IPS-11a (cell line): ENCODE measurements at regions not wholly inside any gene's neighbourhood (a gene's known extent, or its start where the extent isn't known, plus 50 kb on each side); places are given as distances from the start of the nearest gene placed in this dataset.

ENCODE experiments used
- H3K4me3 ChIP-seq: one replicate; pipeline ENCODE4 v1.5.1; 2013; ENCODE audit warnings: low read depth, low read length, control low read depth

- H3K4me3 ChIP-seq: no peak overlapping the region
Measured at GRCh38 chr2:8278709-8279354, 403.0 kb upstream of the ID2 start.

DNA sequence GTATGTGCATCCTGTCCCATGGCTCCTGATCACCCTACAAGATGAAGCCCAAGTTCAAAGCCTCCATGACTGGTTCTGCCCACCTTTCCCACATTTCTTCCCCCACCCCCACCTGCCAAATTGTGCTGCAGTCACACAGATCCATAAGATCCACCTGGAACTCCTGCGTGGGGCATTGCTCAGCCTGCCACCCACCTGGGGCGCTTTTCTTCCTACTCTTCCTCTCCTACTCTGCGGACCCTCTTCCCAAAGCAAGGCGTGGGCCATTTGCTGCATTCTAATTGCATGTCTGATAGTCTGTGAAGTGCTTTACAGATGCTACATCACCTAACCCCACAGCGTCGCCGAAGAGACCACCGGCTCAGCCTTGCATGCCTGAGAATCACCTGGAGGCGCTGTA, 402.4 kb upstream of the ID2 start:
- H3K4me3 ChIP-seq: no peak overlapping the region

DNA sequence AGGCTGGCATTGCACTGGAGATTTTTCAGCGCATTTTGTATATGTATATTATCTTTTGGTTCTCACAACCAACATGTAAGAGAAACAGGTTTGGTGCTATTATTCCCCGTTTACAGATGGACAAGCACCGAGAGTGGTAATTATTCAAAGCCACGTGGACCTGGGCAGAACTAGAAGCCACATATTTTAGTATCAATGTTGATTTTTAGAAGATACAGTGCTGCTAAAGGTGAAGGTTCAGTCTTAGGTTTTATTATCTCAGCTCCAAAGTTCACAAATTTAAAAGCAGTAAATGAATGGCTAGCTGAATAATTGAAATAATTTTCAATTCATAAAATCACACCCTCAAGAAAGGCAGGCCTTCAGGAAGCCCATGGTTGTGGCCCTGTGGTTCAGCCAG, 400.6 kb upstream of the ID2 start:
- no peak overlapping the region for H3K4me3 ChIP-seq

- no peak overlapping the region for H3K4me3 ChIP-seq
Measured at GRCh38 chr2:8281950-8282857, 399.7 kb upstream of the ID2 start.

DNA sequence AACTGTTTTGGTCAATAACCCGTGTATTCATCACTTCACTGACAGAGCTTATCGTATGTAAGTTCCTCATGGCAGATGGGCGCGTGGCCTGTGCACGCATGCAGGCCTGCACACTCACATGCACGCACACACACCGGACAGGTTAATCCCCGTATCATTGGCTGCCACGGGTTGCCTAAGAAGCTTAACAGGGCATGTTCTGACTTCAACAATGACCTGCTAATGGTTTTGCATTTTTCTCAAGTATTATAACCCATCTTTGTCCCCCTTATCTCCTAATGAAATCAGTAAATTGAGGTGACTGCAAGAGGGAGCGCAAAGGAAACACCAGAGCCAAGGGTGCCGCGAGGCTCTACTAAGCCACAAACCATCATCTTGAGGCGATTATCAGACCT, 399.0 kb upstream of the ID2 start:
- H3K4me3 ChIP-seq: no peak overlapping the region

DNA sequence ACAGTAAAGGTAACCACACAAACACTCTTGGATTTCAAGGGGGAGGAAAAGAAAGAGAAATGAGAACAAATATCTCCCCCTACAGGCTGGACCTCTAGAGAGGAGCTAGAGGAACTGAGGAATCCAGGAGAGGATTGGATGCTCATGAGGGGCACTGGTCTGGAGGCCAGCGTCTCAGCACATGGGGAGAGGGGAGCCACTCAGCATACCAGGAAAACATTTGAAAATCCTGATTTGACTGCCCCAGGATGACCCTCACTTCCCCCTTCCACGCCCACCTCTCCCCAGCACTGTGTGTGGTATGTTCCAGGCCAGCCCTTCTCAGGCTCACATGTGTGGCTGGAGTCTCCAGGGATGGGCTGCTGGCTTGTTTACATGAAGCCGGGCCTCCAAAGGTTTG, 396.8 kb upstream of the ID2 start:
- H3K4me3 ChIP-seq: no peak overlapping the region

GRCh38 chr2:8285898-8286297, 396.0 kb upstream of the ID2 start:
- no peak overlapping the region for H3K4me3 ChIP-seq

- no peak overlapping the region for H3K4me3 ChIP-seq
Measured at GRCh38 chr2:8288206-8288605, 393.6 kb upstream of the ID2 start.

- H3K4me3 ChIP-seq: no peak overlapping the region
Measured at GRCh38 chr2:8289111-8289510, 392.7 kb upstream of the ID2 start.

DNA sequence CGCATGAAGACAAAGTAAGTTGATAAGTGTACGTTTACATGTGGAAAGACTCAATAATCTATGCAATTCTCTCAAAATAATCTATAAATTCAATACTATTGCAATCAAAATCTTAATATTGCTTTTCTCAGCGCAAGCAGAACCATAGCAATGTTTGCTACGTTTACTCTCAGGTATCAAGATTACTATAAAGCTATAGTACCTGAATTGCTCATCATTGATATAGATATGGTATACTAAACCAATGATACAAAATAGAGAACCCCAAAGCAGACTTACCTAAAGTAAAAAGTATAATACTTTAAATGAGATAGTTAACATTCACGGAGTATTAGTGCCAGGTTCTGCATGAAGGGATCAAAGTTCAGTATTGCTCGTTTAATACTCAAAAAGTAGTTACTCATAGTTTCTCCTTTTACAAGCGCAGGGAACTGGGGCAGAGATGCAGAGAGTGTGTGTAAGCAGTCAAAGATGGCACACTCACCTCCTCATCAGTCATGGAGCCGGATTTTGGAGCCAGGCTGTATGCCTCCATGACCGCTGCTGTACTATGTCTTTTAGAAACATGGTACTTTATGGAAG, 391.0 kb upstream of the ID2 start:
- H3K4me3 ChIP-seq: no peak overlapping the region

DNA sequence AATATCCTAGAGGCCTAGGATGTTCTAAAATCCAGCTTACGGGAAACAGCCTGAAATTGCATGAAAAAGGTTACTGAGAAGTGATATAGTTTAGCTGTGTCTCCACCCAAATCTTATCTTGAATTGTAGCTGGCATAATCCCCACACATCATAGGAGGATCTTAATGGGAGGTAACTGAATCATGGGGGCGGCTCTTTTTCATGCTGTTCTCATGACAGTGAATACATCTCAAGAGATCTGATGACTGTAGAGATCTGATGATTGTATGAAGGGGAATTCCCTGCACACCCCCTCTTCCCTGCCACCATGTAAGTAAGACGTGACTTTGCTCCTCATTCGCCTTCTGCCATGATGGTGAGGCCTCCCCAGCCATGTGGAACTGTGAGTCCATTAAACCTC, 385.6 kb upstream of the ID2 start:
- H3K4me3 ChIP-seq: no peak overlapping the region

GRCh38 chr2:8297376-8298231, 384.3 kb upstream of the ID2 start:
- no peak overlapping the region for H3K4me3 ChIP-seq

DNA sequence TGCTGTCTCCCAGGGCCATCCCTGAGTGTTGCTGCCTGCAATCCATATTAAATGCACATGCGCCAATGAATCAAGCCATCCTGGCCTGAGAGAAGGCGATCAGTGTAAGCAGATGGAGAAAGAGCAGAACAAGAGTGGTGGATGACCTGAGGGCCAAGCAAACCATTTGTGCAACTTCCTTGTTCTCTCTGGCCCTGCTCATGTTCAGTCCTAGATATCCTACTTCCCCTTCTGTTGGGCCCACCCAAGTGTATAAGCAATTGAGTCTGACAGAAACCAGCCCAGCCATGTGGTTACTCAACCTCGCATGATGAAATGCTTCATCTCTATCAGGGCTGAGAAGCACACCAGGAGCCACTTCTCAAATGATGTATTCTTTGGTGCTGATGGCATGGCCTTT, 383.1 kb upstream of the ID2 start:
- no peak overlapping the region for H3K4me3 ChIP-seq

GRCh38 chr2:8300216-8300615, 381.6 kb upstream of the ID2 start:
- H3K4me3 ChIP-seq: no peak overlapping the region

- no peak overlapping the region for H3K4me3 ChIP-seq
Measured at GRCh38 chr2:8300905-8301304, 381.0 kb upstream of the ID2 start.

GRCh38 chr2:8303322-8303832, 378.5 kb upstream of the ID2 start:
- no peak overlapping the region for H3K4me3 ChIP-seq

- no peak overlapping the region for H3K4me3 ChIP-seq
Measured at GRCh38 chr2:8304821-8305766, 376.8 kb upstream of the ID2 start.

- H3K4me3 ChIP-seq: no peak overlapping the region
Measured at GRCh38 chr2:8306530-8307351, 375.1 kb upstream of the ID2 start.

DNA sequence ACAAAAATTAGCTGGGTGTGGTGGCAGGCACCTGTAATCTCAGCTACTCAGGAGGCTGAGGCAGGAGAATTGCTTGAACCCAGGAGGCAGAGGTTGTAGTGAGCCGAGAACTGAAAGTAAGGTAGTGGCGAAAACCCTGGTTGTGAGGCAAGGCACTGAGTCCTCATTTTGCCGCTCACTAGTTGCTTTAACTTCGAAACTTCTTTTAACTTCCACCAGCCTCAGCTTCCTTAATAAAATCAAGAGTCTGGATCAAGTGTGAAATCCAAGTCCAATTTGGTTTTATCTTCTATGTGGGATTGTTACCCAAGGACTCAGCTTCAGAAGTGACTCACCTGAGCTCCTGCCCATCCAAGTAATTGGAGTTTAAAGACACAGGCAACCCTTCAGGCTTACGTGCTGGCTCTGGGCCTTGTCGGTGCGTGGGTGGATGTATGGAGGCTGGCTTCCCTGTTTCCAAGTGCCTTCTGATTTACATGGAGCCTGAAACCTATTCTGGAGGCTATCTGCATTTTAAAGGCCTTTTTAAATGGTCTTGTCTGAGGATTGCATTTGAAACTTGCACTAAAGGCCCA, 374.2 kb upstream of the ID2 start:
- H3K4me3 ChIP-seq: no peak overlapping the region
